Parathyroid adenoma (tissue), 2 donors: ENCODE measurements at regions not wholly inside any gene's neighbourhood (a gene's known extent, or its start where the extent isn't known, plus 50 kb on each side); places are given as distances from the start of the nearest gene placed in this dataset.

Source experiments
- H2AFZ ChIP-seq: fragments of 300-600 bp; sonication (generic); one replicate; pipeline ENCODE4 v1.7.0; 2017; ENCODE audit warnings: antibody characterized with exemption, mild to moderate bottlenecking
- H3K27ac ChIP-seq: fragments of 300-600 bp; sonication (generic); one replicate; pipeline ENCODE4 v1.7.0; 2017
- H3K27me3 ChIP-seq: fragments of 300-600 bp; sonication (generic); one replicate; pipeline ENCODE4 v1.7.0; 2017; ENCODE audit warnings: low read length; ENCODE audit not compliant: control insufficient read depth, insufficient read depth
- H3K36me3 ChIP-seq: fragments of 300-600 bp; sonication (generic); one replicate; pipeline ENCODE4 v1.7.0; 2017; ENCODE audit warnings: low read length; ENCODE audit not compliant: control insufficient read depth, insufficient read depth
- H3K4me1 ChIP-seq: fragments of 300-600 bp; sonication (generic); one replicate; pipeline ENCODE4 v1.7.0; 2017; ENCODE audit warnings: control low read depth
- H3K4me2 ChIP-seq: fragments of 300-600 bp; sonication (generic); one replicate; pipeline ENCODE4 v1.7.0; 2017; ENCODE audit warnings: low read length
- H3K4me3 ChIP-seq: fragments of 300-600 bp; sonication (generic); one replicate; pipeline ENCODE4 v1.7.0; 2017; ENCODE audit warnings: low read depth, low read length
- H3K79me2 ChIP-seq: fragments of 300-600 bp; sonication (generic); one replicate; pipeline ENCODE4 v1.7.0; 2017; ENCODE audit warnings: control low read depth
- H3K9ac ChIP-seq: fragments of 300-600 bp; sonication (generic); one replicate; pipeline ENCODE4 v1.7.0; 2017; ENCODE audit warnings: mild to moderate bottlenecking
- H3K9me3 ChIP-seq: fragments of 300-600 bp; sonication (generic); one replicate; pipeline ENCODE4 v1.7.0; 2017; ENCODE audit warnings: low read length; ENCODE audit not compliant: control insufficient read depth
- CTCF ChIP-seq: fragments of 300-600 bp; sonication (generic); IDR thresholded peaks from one replicate; pipeline ENCODE4 v1.7.0; 2017; ENCODE audit warnings: antibody characterized with exemption, mild to moderate bottlenecking
- donor health status: primary hyperparathyroidism.

- no peaks in the 10 kb centered on the region for H3K9me3 ChIP-seq
- H3K9ac ChIP-seq, result no peak overlapping the region
- H3K79me2 ChIP-seq, result no peaks in the 10 kb centered on the region
- no peak overlapping the region for H3K27ac ChIP-seq
- no peaks in the 10 kb centered on the region for H3K27me3 ChIP-seq
- H3K4me1 ChIP-seq, result no peaks in the 10 kb centered on the region
- H3K36me3 ChIP-seq, result no peaks in the 10 kb centered on the region
- H2AFZ ChIP-seq, result no peak overlapping the region
- H3K4me2 ChIP-seq, result no peak overlapping the region
- H3K4me3 ChIP-seq, result no peak overlapping the region
- TF ChIP-seq CTCF, result no peak
These were observed 205.2 kb upstream of the ADARB2 start for GRCh38 chr10:1942478-1942877.

DNA sequence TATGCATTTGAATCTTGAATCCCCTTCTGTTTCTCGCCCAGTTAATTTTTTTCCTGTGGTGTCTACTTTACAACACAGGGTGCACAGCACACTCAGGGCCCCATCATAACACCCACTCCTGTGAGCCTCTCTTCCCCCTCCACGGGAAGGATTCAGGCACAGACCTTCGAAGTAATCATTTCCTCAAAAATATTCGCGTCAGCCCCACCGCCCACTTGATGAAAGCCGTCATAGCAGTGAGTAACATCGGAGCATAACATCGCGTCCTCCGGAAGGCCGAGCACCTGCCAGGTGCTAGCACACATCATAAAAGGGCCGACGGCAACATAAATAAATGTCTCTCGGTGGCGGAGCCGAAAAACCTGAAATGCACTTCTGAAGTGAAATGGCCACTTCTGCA, 201.7 kb upstream of the ADARB2 start:
- H2AFZ ChIP-seq, result no peak overlapping the region
- no peak overlapping the region for H3K4me3 ChIP-seq
- no peak overlapping the region for H3K9ac ChIP-seq
- H3K4me2 ChIP-seq, result no peak overlapping the region
- no peaks in the 10 kb centered on the region for H3K9me3 ChIP-seq
- no peaks in the 10 kb centered on the region for H3K36me3 ChIP-seq
- H3K27ac ChIP-seq, result no peak overlapping the region
- no peaks in the 10 kb centered on the region for H3K4me1 ChIP-seq
- H3K79me2 ChIP-seq, result no peaks in the 10 kb centered on the region
- TF ChIP-seq CTCF, result no peak
- H3K27me3 ChIP-seq, result no peaks in the 10 kb centered on the region

DNA sequence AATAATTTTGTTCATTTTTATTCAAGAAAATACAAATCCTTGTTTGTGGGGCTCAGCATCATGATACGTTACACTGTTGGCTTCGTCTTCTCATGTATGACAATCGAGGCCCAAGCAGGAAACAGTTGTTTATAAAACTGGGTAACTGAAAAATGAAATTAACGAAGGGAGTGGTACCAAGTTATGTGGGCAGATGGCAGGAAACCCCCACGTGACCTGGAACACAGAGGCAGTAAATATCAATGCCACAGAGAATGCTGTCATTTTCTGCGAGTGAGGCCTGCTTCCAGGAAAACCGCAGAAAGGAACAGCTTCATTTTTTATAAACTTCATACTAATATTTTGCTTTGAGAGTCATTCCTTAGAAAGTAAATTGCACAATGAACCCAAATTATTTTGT, 201.0 kb upstream of the ADARB2 start:
- no peak overlapping the region for H2AFZ ChIP-seq
- no peaks in the 10 kb centered on the region for H3K79me2 ChIP-seq
- no peak overlapping the region for H3K9ac ChIP-seq
- H3K4me1 ChIP-seq, result no peaks in the 10 kb centered on the region
- H3K9me3 ChIP-seq, result no peaks in the 10 kb centered on the region
- H3K4me2 ChIP-seq, result no peak overlapping the region
- H3K36me3 ChIP-seq, result no peaks in the 10 kb centered on the region
- TF ChIP-seq CTCF, result no peak
- no peaks in the 10 kb centered on the region for H3K27me3 ChIP-seq
- H3K4me3 ChIP-seq, result no peak overlapping the region
- H3K27ac ChIP-seq, result no peak overlapping the region

DNA sequence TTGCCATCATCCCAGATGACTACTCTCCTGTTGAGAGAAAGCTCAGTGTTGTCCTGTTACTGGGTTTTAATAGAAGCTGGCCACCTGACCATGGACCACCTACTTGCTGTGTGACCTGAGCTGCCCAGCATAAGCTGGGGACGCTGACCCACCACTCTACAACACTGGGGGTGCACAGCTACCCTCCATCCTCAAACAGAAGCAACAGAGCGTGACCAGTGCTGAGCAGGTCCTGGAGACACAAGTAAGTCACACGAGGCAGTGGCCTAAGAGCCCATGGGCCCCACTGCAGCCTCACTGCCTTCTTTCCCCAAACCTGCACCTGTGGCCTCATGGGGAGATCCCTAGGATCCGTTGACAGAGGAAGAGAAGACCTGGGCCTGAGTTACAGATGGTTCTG, 198.6 kb upstream of the ADARB2 start:
- Histone ChIP-seq H3K4me3 (no peak overlapping the region), H3K4me2 (no peak overlapping the region), H3K36me3 (no peaks in the 10 kb centered on the region), H3K27me3 (no peaks in the 10 kb centered on the region), H3K9ac (no peak overlapping the region), H3K27ac (no peak overlapping the region), H3K4me1 (no peaks in the 10 kb centered on the region), H2AFZ (no peak overlapping the region), H3K9me3 (no peaks in the 10 kb centered on the region), H3K79me2 (no peaks in the 10 kb centered on the region)
- TF ChIP-seq CTCF, result no peak

DNA sequence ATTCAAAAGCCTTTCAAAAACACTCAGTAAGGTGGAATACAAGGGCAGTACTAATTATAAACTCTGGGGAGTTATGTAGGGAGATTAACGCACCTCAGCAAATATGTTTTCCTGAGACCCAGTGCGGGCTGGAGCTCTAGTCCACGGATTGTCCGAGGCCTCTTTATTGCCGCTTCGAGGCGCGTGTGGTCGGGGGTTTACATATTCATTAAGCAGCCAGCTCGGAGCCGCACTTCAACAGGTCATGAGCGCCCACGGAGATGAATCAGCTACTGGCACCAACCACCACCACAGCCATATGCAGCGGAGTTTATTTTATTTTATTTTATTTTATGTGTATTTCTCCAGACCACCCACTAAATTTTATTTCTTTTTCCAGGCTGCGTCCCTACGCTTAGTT, 195.9 kb upstream of the ADARB2 start:
- Histone ChIP-seq H3K4me2 (no peak overlapping the region), H3K4me3 (no peak overlapping the region), H3K9ac (no peak overlapping the region), H3K36me3 (no peaks in the 10 kb centered on the region), H2AFZ (no peak overlapping the region), H3K27me3 (no peaks in the 10 kb centered on the region), H3K79me2 (no peaks in the 10 kb centered on the region), H3K27ac (no peak overlapping the region), H3K9me3 (no peaks in the 10 kb centered on the region), H3K4me1 (no peaks in the 10 kb centered on the region)
- no peak for TF ChIP-seq CTCF
